IMR-90 (cell line): ENCODE measurements at regions not wholly inside any gene's neighbourhood (a gene's known extent, or its start where the extent isn't known, plus 50 kb on each side); places are given as distances from the start of the nearest gene placed in this dataset.

ENCODE experiments used
- ATAC-seq: fragments of 200-7000 bp; cut with Tn5 transposase; 2 replicates; pipeline ENCODE4 v1.9.1; 2020; ENCODE audit warnings: low read depth, mild to moderate bottlenecking, moderate library complexity
- BruUV-seq: library from RNA; stranded (reverse); fragments of 400-500 nt; replicated peaks from 2 replicates; lab custom pipeline; 2021; lab: Mats Ljungman, UMichigan
- CTCF ChIA-PET: fragments of 300-600 bp; formaldehyde crosslinking; extraction: SDS; loops from one replicate; lab custom pipeline; 2021; ENCODE audit warnings: antibody characterized with exemption; lab: Yijun Ruan, JAX
- POLR2A ChIA-PET: fragments of 300-600 bp; sonication (Branson Sonifier 250); formaldehyde crosslinking; loops from one replicate; lab custom pipeline; 2022; ENCODE audit warnings: antibody characterized with exemption; ENCODE audit not compliant: unreplicated experiment; lab: Charles Lee
- DNase-seq: peaks from one replicate; pipeline ENCODE4 v3.0.0; 2013
- H2AFZ ChIP-seq: replicated peaks from 2 replicates; pipeline ENCODE3; 2013; ENCODE audit warnings: low read length, mild to moderate bottlenecking; ENCODE audit not compliant: poor library complexity
- H2AK5ac ChIP-seq: 2 replicates; pipeline ENCODE4 v1.6.1; 2013; ENCODE audit warnings: low read depth, low read length, inconsistent platforms
- H2AK9ac ChIP-seq: replicated peaks from 2 replicates; pipeline ENCODE3; 2013; ENCODE audit warnings: mild to moderate bottlenecking, low read depth, low read length, moderate library complexity; ENCODE audit not compliant: poor library complexity
- H2BK120ac ChIP-seq: 2 replicates; pipeline ENCODE4 v1.6.1; 2013; ENCODE audit warnings: low read depth, low read length, inconsistent platforms
- H2BK15ac ChIP-seq: 3 replicates; pipeline ENCODE4 v1.6.1; 2013; ENCODE audit warnings: low read depth, low read length, inconsistent platforms
- H2BK20ac ChIP-seq: 2 replicates; pipeline ENCODE4 v1.6.1; 2013; ENCODE audit warnings: low read depth, mild to moderate bottlenecking, inconsistent platforms, low read length, moderate library complexity
- H2BK5ac ChIP-seq: 2 replicates; pipeline ENCODE4 v1.6.1; 2013; ENCODE audit warnings: mild to moderate bottlenecking, low read depth, low read length, inconsistent platforms; ENCODE audit not compliant: poor library complexity, severe bottlenecking
- H3K14ac ChIP-seq: replicated peaks from 2 replicates; pipeline ENCODE4 v1.6.1; 2013; ENCODE audit warnings: low read depth, low read length, inconsistent platforms
- H3K18ac ChIP-seq: 2 replicates; pipeline ENCODE4 v1.6.1; 2013; ENCODE audit warnings: low read depth, low read length, control low read depth
- H3K23ac ChIP-seq: 2 replicates; pipeline ENCODE4 v1.6.1; 2013; ENCODE audit warnings: low read depth, low read length, inconsistent platforms
- H3K27ac ChIP-seq: 2 replicates; pipeline ENCODE4 v1.5.1; 2013; ENCODE audit warnings: mild to moderate bottlenecking, control low read depth, low read length; ENCODE audit not compliant: insufficient read depth
- H3K27me3 ChIP-seq: 2 replicates; pipeline ENCODE4 v1.6.1; 2013; ENCODE audit warnings: low read length; ENCODE audit not compliant: control insufficient read depth, insufficient read depth
- H3K36me3 ChIP-seq: 2 replicates; pipeline ENCODE4 v1.6.1; 2013; ENCODE audit warnings: low read length, mixed read lengths; ENCODE audit not compliant: control insufficient read depth, insufficient read depth
- H3K4ac ChIP-seq: 2 replicates; pipeline ENCODE4 v1.6.1; 2013; ENCODE audit warnings: low read depth, low read length, inconsistent platforms
- H3K4me1 ChIP-seq: 2 replicates; pipeline ENCODE4 v1.6.1; 2013; ENCODE audit warnings: low read length, mixed read lengths; ENCODE audit not compliant: control insufficient read depth, insufficient read depth
- H3K4me2 ChIP-seq: 2 replicates; pipeline ENCODE4 v1.6.1; 2013; ENCODE audit warnings: low read depth, mild to moderate bottlenecking, control low read depth, low read length, moderate library complexity
- H3K4me3 ChIP-seq: 2 replicates; pipeline ENCODE4 v1.5.1; 2013; ENCODE audit warnings: low read depth, mild to moderate bottlenecking, control low read depth, low read length, moderate library complexity; ENCODE audit not compliant: insufficient read depth
- H3K56ac ChIP-seq: 2 replicates; pipeline ENCODE4 v1.6.1; 2013; ENCODE audit warnings: low read length, inconsistent platforms; ENCODE audit not compliant: insufficient read depth; ENCODE audit errors: extremely low read depth
- H3K79me1 ChIP-seq, 2 experiments: 2 replicates each; pipeline ENCODE4 v1.6.1; 2013; ENCODE audit warnings: low read length in 2 of 2, inconsistent platforms in 1 of 2, low read depth in 1 of 2
- H3K9ac ChIP-seq: 2 replicates; pipeline ENCODE4 v1.6.1; 2013; ENCODE audit warnings: low read depth, low read length, control low read depth
- H3K9me1 ChIP-seq: 2 replicates; pipeline ENCODE4 v1.6.1; 2013; ENCODE audit warnings: low read length, inconsistent platforms; ENCODE audit not compliant: insufficient read depth
- H3K9me3 ChIP-seq: 2 replicates; pipeline ENCODE4 v1.6.1; 2013; ENCODE audit warnings: low read length; ENCODE audit not compliant: control insufficient read depth, insufficient read depth
- H4K20me1 ChIP-seq: 2 replicates; pipeline ENCODE4 v1.6.1; 2013; ENCODE audit warnings: low read length, inconsistent platforms; ENCODE audit not compliant: insufficient read depth
- H4K5ac ChIP-seq: 2 replicates; pipeline ENCODE4 v1.6.1; 2013; ENCODE audit warnings: mild to moderate bottlenecking, low read depth, low read length, control low read depth
- H4K8ac ChIP-seq, 2 experiments: 2 replicates each; pipeline ENCODE4 v1.6.1; 2013; ENCODE audit warnings: low read depth in 2 of 2, low read length in 2 of 2, control low read depth in 1 of 2, inconsistent platforms in 1 of 2
- H4K91ac ChIP-seq: 2 replicates; pipeline ENCODE4 v1.6.1; 2013; ENCODE audit warnings: low read depth, low read length, inconsistent platforms; ENCODE audit not compliant: insufficient read depth
- CEBPB ChIP-seq: IDR thresholded peaks from 2 replicates; pipeline ENCODE4 v1.6.1; 2012; ENCODE audit warnings: low read depth, low read length, improper control_type of control experiment
- CHD1 ChIP-seq: IDR thresholded peaks from 2 replicates; pipeline ENCODE4 v1.6.1; 2012; ENCODE audit warnings: low read depth, low read length, improper control_type of control experiment
- MAZ ChIP-seq: IDR thresholded peaks from 2 replicates; pipeline ENCODE4 v1.6.1; 2012; ENCODE audit warnings: low read depth, mild to moderate bottlenecking, low read length, improper control_type of control experiment, moderate library complexity, borderline replicate concordance
- NFE2L2 ChIP-seq: fragments of 150-350 bp; IDR thresholded peaks from 2 replicates; pipeline ENCODE4 v1.6.1; 2016; ENCODE audit warnings: low read depth, mild to moderate bottlenecking, low read length
- RCOR1 ChIP-seq: IDR thresholded peaks from 2 replicates; pipeline ENCODE4 v1.6.1; 2012; ENCODE audit warnings: mild to moderate bottlenecking, low read length, improper control_type of control experiment; ENCODE audit not compliant: insufficient replicate concordance
- RFX5 ChIP-seq: IDR thresholded peaks from 2 replicates; pipeline ENCODE4 v1.8.0; 2012; ENCODE audit warnings: low read depth, mild to moderate bottlenecking, low read length, moderate library complexity
- WGBS, 2 experiments: methylation state at CpG; one replicate each; pipeline versions ENCODE4 v1.1.5 to v1.1.7; 2013; ENCODE audit warnings: missing lambda C conversion rate in 2 of 2; ENCODE audit not compliant: insufficient read length in 1 of 2; ENCODE audit errors: extremely low coverage in 2 of 2; 5-methylcytosine and 5-hydroxymethylcytosine counted together
- dilution Hi-C: fragments of 300-500 bp; cut with HindIII; formaldehyde crosslinking; loops from one replicate; pipeline ENCODE4 v1.14.3; 2018; ENCODE audit warnings: low sequenced_read_pairs; ENCODE audit not compliant: unreplicated experiment
- in situ Hi-C: fragments of 300-500 bp; cut with MboI; formaldehyde crosslinking; loops from 3 replicates; pipeline ENCODE4 v1.14.3; 2019; ENCODE audit warnings: low sequenced_read_pairs, inconsistent platforms, mixed read lengths
- intact Hi-C: fragments of 100-400 bp; cut with micrococcal nuclease; formaldehyde crosslinking; loops from 2 replicates; pipeline ENCODE4 v1.10.0; 2022
- TF ChIP-seq, protein P1 (sequence below): fragments of 150-350 bp; IDR thresholded peaks from 2 replicates; pipeline ENCODE4 v1.6.1; 2017; ENCODE audit warnings: mild to moderate bottlenecking, antibody characterized with exemption, low read length, low read depth

DNA sequence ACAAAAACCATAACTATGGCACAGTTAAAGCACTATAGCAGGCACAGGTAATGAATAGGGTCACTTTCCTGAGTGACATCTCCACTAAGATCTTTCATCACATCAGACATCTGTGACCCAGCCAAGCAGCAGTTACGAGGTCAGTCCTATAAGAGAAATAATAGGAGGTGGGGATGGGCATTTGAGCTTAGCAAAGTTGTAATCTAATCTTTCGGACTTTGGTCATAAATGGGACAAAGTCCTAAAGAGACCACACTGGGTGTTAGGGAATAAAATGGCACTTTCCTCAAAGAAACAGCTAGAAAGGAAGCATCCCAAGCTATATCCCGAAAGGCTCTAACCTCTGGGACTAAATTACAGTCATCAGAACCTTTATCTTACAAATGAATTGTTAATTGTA, 432.2 kb downstream of the PIK3R1 start:
- no peak for DNase-seq
- H3K23ac ChIP-seq, result no peak overlapping the region
- H3K4me3 ChIP-seq, result no peak overlapping the region
- no peaks in the 10 kb centered on the region for H3K9me1 ChIP-seq
- no peak overlapping the region for H3K14ac ChIP-seq
- no peak overlapping the region for H3K9ac ChIP-seq
- no peaks in the 10 kb centered on the region for H3K36me3 ChIP-seq
- H3K27ac ChIP-seq, result no peak overlapping the region
- dilution Hi-C loops, result no loop called here
- H2AK9ac ChIP-seq, result no peak overlapping the region
- ChIA-PET POLR2A (no interaction called here), CTCF (interaction anchor here (1.4 kb wide), 1 partner anchor 14 kb away, joined by 3 read pairs; no protein-coding TSS in a partner anchor)
- H2BK120ac ChIP-seq, result no peak overlapping the region
- no peak overlapping the region for H3K56ac ChIP-seq
- no peak overlapping the region for H4K91ac ChIP-seq
- no peak overlapping the region for H2BK20ac ChIP-seq
- no peak overlapping the region for H2AFZ ChIP-seq
- no peaks in the 10 kb centered on the region for H3K9me3 ChIP-seq
- H2AK5ac ChIP-seq, result no peak overlapping the region
- no peak overlapping the region for H3K4ac ChIP-seq
- no peak overlapping the region for H3K18ac ChIP-seq
- no peaks in the 10 kb centered on the region for H3K27me3 ChIP-seq
- ATAC-seq, result no peak
- no peak for TF ChIP-seq RCOR1
- no peak for TF ChIP-seq CEBPB
- TF ChIP-seq, protein P1, sequence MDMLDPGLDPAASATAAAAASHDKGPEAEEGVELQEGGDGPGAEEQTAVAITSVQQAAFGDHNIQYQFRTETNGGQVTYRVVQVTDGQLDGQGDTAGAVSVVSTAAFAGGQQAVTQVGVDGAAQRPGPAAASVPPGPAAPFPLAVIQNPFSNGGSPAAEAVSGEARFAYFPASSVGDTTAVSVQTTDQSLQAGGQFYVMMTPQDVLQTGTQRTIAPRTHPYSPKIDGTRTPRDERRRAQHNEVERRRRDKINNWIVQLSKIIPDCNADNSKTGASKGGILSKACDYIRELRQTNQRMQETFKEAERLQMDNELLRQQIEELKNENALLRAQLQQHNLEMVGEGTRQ, result no peak
- TF ChIP-seq CHD1, result no peak
- no peak for TF ChIP-seq MAZ
- TF ChIP-seq RFX5, result no peak
- no peak for TF ChIP-seq NFE2L2
- no TSS peak for BruUV-seq
- no CpG with 5 or more reads among the region's 3 CpGs for WGBS, 2 experiments
- H4K8ac ChIP-seq, result no peak overlapping the region
- no peak overlapping the region for H2BK15ac ChIP-seq
- no peak overlapping the region for H4K5ac ChIP-seq
- H3K4me2 ChIP-seq, result no peak overlapping the region
- H4K20me1 ChIP-seq, result no peaks in the 10 kb centered on the region
- intact Hi-C loops, result no loop called here
- H3K4me1 ChIP-seq, result no peaks in the 10 kb centered on the region
- no peaks in the 10 kb centered on the region for H3K79me1 ChIP-seq
- in situ Hi-C loops, result no loop called here
- H2BK5ac ChIP-seq, result no peak overlapping the region
